ENCODE measurements at regions not wholly inside any gene's neighbourhood (a gene's known extent, or its start where the extent isn't known, plus 50 kb on each side); places are given as distances from the start of the nearest gene placed in this dataset.

DNA sequence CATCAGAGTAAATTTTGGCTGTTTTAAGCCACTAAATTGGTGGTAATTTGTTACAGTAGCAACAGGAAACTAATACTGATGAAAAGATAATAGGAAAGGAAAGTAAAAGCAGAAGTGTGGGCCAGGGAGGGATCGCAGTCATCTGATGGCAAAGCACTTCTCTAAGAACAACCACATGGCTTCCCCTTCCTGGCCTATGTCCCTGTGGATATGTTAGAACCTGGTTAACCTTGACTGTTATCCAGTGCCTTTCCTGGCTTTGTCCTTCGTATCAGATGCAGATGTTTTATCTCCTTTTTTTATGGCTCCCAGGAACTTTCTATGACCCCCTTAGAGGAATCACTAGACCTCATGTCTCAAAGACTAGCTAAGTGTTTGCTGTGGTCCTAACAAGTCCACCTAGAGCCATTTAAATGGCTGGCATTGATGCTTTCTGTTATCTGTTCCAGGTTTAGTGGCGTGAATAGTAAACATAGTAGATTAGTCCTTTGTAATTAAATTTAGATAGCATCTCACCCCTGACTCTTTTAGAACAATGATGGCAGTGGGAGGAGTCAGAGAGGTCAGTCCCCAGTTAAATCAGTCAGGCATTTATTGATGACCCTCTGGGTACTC lies 79.2 kb upstream of the PHACTR2 start:
- no peaks in the 10 kb centered on the region for H3K36me3 ChIP-seq (ENCODE audit: control insufficient read depth in 2 of 2, extremely low read depth in 1 of 2, insufficient read depth in 2 of 2, low read length in 2 of 2)
- H3K27ac ChIP-seq (ENCODE audit: insufficient read depth, low read depth, low read length): no peak overlapping the region
- no peaks in the 10 kb centered on the region for H3K27me3 ChIP-seq (ENCODE audit: control insufficient read depth in 2 of 2, insufficient read depth in 2 of 2, low read length in 2 of 2)
- no TSS peak for BruUV-seq (replicated peaks)
- no peak for FAIRE-seq
- H3K9me1 ChIP-seq (replicated peaks; ENCODE audit: control insufficient read depth, extremely low read depth, insufficient read depth, low read length): no peaks in the 10 kb centered on the region
- no peak overlapping the region for H3K4me2 ChIP-seq (ENCODE audit: insufficient read depth, low read length)
- no peak for TF ChIP-seq POLR2A (IDR thresholded peaks at IDR 0.05; ENCODE audit: low read depth, low read length)
- ChIA-PET POLR2A (no interaction called here), CTCF (no interaction called here)
- no peak overlapping the region for H3K9ac ChIP-seq (replicated peaks; ENCODE audit: extremely low read depth, insufficient read depth, low read length)
- dilution Hi-C loops (cut with MboI; ENCODE audit: extremely low pct_ligation_motif_present, low sequenced_read_pairs) (no loop called here), intact Hi-C loops (cut with micrococcal nuclease) (no loop called here)
- H3K9me3 ChIP-seq (replicated peaks; ENCODE audit: control insufficient read depth, insufficient read depth, low read length): no peaks in the 10 kb centered on the region
- no peaks in the 10 kb centered on the region for H3K4me1 ChIP-seq (ENCODE audit: control insufficient read depth, extremely low read depth, insufficient read depth, low read length)
- no peaks in the 10 kb centered on the region for H3K79me2 ChIP-seq (ENCODE audit: control insufficient read depth, insufficient read depth, low read length)
- H4K20me1 ChIP-seq (replicated peaks; ENCODE audit: control insufficient read depth, extremely low read depth, insufficient read depth, low read length): no peaks in the 10 kb centered on the region
- DNase-seq (ENCODE audit: low read depth, low spot score): no peak
- no peak overlapping the region for H2AFZ ChIP-seq (ENCODE audit: low read depth, low read length)
- no peak overlapping the region for H3K4me3 ChIP-seq (replicated peaks in 1 of 3; ENCODE audit: insufficient read depth in 1 of 3, low read depth in 1 of 3, low read length in 3 of 3)

DNA sequence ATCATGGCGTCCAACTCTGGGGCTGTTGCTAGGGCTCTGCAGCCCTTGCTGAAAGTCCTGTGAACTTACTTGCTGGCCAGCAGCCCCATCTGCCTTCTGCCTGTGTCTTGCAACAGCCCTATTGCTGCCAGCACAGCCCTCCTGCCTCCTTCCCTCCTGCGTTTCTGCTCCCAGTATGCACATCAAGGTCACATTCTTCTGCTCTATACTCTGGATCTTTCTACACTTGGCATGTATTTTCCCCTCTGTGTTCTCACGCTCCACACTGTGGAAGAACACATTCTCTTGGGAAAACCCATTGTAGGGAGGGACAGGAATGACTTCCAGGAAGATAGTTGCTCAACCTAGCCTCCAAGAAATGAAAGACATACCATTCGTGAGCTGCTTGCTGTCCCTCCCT lies 80.9 kb upstream of the PHACTR2 start:
- TF ChIP-seq FOS (IDR thresholded peaks at IDR 0.05; ENCODE audit: borderline replicate concordance, insufficient read depth, low read length): no peak
- TF ChIP-seq MYC (IDR thresholded peaks at IDR 0.05; ENCODE audit: low read depth, low read length): no peak
- no peak for TF ChIP-seq POLR2AphosphoS5 (IDR thresholded peaks at IDR 0.05; ENCODE audit: insufficient read depth, low read depth, low read length)
- H3K79me2 ChIP-seq (ENCODE audit: control insufficient read depth, insufficient read depth, low read length): no peaks in the 10 kb centered on the region
- CTCF ChIA-PET: interaction anchor here (1.6 kb wide), 1 partner anchor 22 kb away, joined by 3 read pairs; no protein-coding TSS in a partner anchor
- no peak overlapping the region for H3K4me3 ChIP-seq (replicated peaks in 1 of 3; ENCODE audit: insufficient read depth in 1 of 3, low read depth in 1 of 3, low read length in 3 of 3)
- no TSS peak for BruUV-seq (replicated peaks)
- FAIRE-seq (no peak), DNase-seq (ENCODE audit: low read depth, low spot score) (no peak)
- no peaks in the 10 kb centered on the region for H3K9me1 ChIP-seq (replicated peaks; ENCODE audit: control insufficient read depth, extremely low read depth, insufficient read depth, low read length)
- no peak overlapping the region for H2AFZ ChIP-seq (ENCODE audit: low read depth, low read length)
- no peaks in the 10 kb centered on the region for H3K9me3 ChIP-seq (replicated peaks; ENCODE audit: control insufficient read depth, insufficient read depth, low read length)
- H3K27me3 ChIP-seq (ENCODE audit: control insufficient read depth in 2 of 2, insufficient read depth in 2 of 2, low read length in 2 of 2): no peaks in the 10 kb centered on the region
- H3K9ac ChIP-seq (replicated peaks; ENCODE audit: extremely low read depth, insufficient read depth, low read length): no peak overlapping the region
- POLR2A ChIA-PET: no interaction called here
- no peaks in the 10 kb centered on the region for H3K4me1 ChIP-seq (ENCODE audit: control insufficient read depth, extremely low read depth, insufficient read depth, low read length)
- dilution Hi-C loops (cut with MboI; ENCODE audit: extremely low pct_ligation_motif_present, low sequenced_read_pairs) (no loop called here), intact Hi-C loops (cut with micrococcal nuclease) (no loop called here)
- H3K4me2 ChIP-seq (ENCODE audit: insufficient read depth, low read length): no peak overlapping the region
- no peaks in the 10 kb centered on the region for H4K20me1 ChIP-seq (replicated peaks; ENCODE audit: control insufficient read depth, extremely low read depth, insufficient read depth, low read length)
- H3K27ac ChIP-seq (ENCODE audit: insufficient read depth, low read depth, low read length): no peak overlapping the region
- no peaks in the 10 kb centered on the region for H3K36me3 ChIP-seq (ENCODE audit: control insufficient read depth in 2 of 2, extremely low read depth in 1 of 2, insufficient read depth in 2 of 2, low read length in 2 of 2)

Measured in endothelial cell of umbilical vein (primary cell).